HCT116 (cell line): ENCODE measurements at regions not wholly inside any gene's neighbourhood (a gene's known extent, or its start where the extent isn't known, plus 50 kb on each side); places are given as distances from the start of the nearest gene placed in this dataset.

Source experiments
- ATAC-seq: fragments of 200-7000 bp; cut with Tn5 transposase; 2 replicates; pipeline ENCODE4 v1.9.1; 2020; ENCODE audit warnings: mild to moderate bottlenecking, moderate library complexity
- BruUV-seq: library from RNA; stranded (reverse); fragments of 400-500 nt; replicated peaks from 2 replicates; lab custom pipeline; 2021; lab: Mats Ljungman, UMichigan
- CTCF ChIA-PET: fragments of 300-600 bp; sonication (Branson Sonifier 250); formaldehyde crosslinking; loops from one replicate; lab custom pipeline; 2021; ENCODE audit warnings: antibody characterized with exemption; lab: Charles Lee
- POLR2A ChIA-PET: fragments of 300-600, 350-600 bp; sonication (Branson Sonifier 250); formaldehyde crosslinking; loops from one replicate; lab custom pipeline; 2021; ENCODE audit warnings: antibody characterized with exemption; lab: Charles Lee
- RAD21 ChIA-PET, 2 experiments: fragments of 300-600 bp; sonication (Branson Sonifier 250); formaldehyde crosslinking; loops; one replicate each; lab custom pipeline; 2023; ENCODE audit warnings: low total read pairs in 2 of 2; ENCODE audit not compliant: uncharacterized antibody in 2 of 2, unreplicated experiment in 2 of 2, low non-redundant PET in 1 of 2; lab: Charles Lee
- DNase-seq: peaks from one replicate; pipeline ENCODE4 v3.0.0-alpha.2; 2010; ENCODE audit warnings: low read depth, low spot score
- H2AFZ ChIP-seq: fragments of 200-600 bp; shearing (Covaris generic), sonication (generic); 2 replicates; pipeline ENCODE4 v1.6.1; 2017; ENCODE audit warnings: low read depth, mixed run types, mixed read lengths, antibody characterized with exemption, low read length; ENCODE audit not compliant: poor library complexity, severe bottlenecking
- H3K27ac ChIP-seq: 2 replicates; pipeline ENCODE4 v1.5.1; 2012; ENCODE audit warnings: low read depth, low read length
- H3K27me3 ChIP-seq: fragments of 200-600 bp; sonication (generic); 2 replicates; pipeline ENCODE4 v1.6.1; 2016; ENCODE audit warnings: mixed run types, low read length, mixed read lengths; ENCODE audit not compliant: insufficient read depth
- H3K36me3 ChIP-seq, 2 experiments: fragments of 200-500 bp in 1 of 2; fragments of 200-600 bp in 1 of 2; sonication (Bioruptor generic) in 1 of 2; sonication (generic) in 1 of 2; 2 replicates each; pipeline versions ENCODE4 v1.5.1 to v1.6.1; 2014 to 2016; ENCODE audit warnings: low read length in 2 of 2, inconsistent platforms in 1 of 2, mixed read lengths in 1 of 2, mixed run types in 1 of 2; ENCODE audit not compliant: insufficient read depth in 2 of 2, control insufficient read depth in 1 of 2
- H3K4me1 ChIP-seq, 2 experiments: fragments of 200-600 bp in 1 of 2; sonication (generic) in 1 of 2; 2 replicates each; pipeline versions ENCODE4 v1.5.1 to v1.6.1; 2012 to 2017; ENCODE audit warnings: low read length in 2 of 2, inconsistent platforms in 1 of 2, mild to moderate bottlenecking in 1 of 2, mixed read lengths in 1 of 2, mixed run types in 1 of 2, moderate library complexity in 1 of 2; ENCODE audit not compliant: insufficient read depth in 2 of 2, control insufficient read depth in 1 of 2
- H3K4me2 ChIP-seq: fragments of 200-600 bp; sonication (generic); 2 replicates; pipeline ENCODE4 v1.6.1; 2017; ENCODE audit warnings: mixed run types, low read length, mixed read lengths
- H3K4me3 ChIP-seq, 2 experiments: fragments of 200-600 bp in 1 of 2; sonication (generic) in 1 of 2; replicated peaks in 1 of 2; 2 replicates each; pipeline ENCODE4 v1.5.1; 2011 to 2016; ENCODE audit warnings: low read length in 2 of 2, control low read depth in 1 of 2, low read depth in 1 of 2, mild to moderate bottlenecking in 1 of 2, mixed read lengths in 1 of 2, mixed run types in 1 of 2
- H3K79me2 ChIP-seq: fragments of 200-600 bp; sonication (generic); 2 replicates; pipeline ENCODE4 v1.6.1; 2017; ENCODE audit warnings: mild to moderate bottlenecking, mixed run types, low read length, moderate library complexity, mixed read lengths; ENCODE audit not compliant: insufficient read depth
- H3K9ac ChIP-seq: fragments of 200-600 bp; sonication (generic); 2 replicates; pipeline ENCODE4 v1.6.1; 2016; ENCODE audit warnings: low read length, mixed read lengths
- H3K9me2 ChIP-seq: fragments of 200-600 bp; sonication (generic), shearing (Covaris generic); 2 replicates; pipeline ENCODE4 v1.6.1; 2017; ENCODE audit warnings: mixed run types, mild to moderate bottlenecking, moderate library complexity; ENCODE audit not compliant: insufficient read depth
- H3K9me3 ChIP-seq, 2 experiments: fragments of 200-500 bp in 1 of 2; fragments of 200-600 bp in 1 of 2; sonication (Bioruptor generic) in 1 of 2; sonication (generic) in 1 of 2; 2 replicates each; pipeline ENCODE4 v1.6.1; 2014 to 2017; ENCODE audit warnings: low read length in 2 of 2, mixed read lengths in 2 of 2, inconsistent platforms in 1 of 2, low read depth in 1 of 2, mild to moderate bottlenecking in 1 of 2, mixed run types in 1 of 2, moderate library complexity in 1 of 2; ENCODE audit not compliant: control insufficient read depth in 1 of 2, insufficient read depth in 1 of 2
- H4K20me1 ChIP-seq: fragments of 200-600 bp; sonication (generic), shearing (Covaris generic); 2 replicates; pipeline ENCODE4 v1.6.1; 2017; ENCODE audit warnings: mixed run types, mild to moderate bottlenecking, moderate library complexity; ENCODE audit not compliant: insufficient read depth
- ATF3 ChIP-seq: IDR thresholded peaks from 2 replicates; pipeline ENCODE4 v1.6.1; 2012
- CBX3 ChIP-seq: IDR thresholded peaks from 2 replicates; pipeline ENCODE4 v1.6.1; 2012; ENCODE audit warnings: low read depth
- CEBPB ChIP-seq: IDR thresholded peaks from 2 replicates; pipeline ENCODE4 v1.6.1; 2012; ENCODE audit warnings: low read depth
- CTCF ChIP-seq, 3 experiments: fragments of 200-600 bp in 1 of 3; sonication (generic) in 1 of 3; IDR thresholded peaks in 2 of 3; conservative IDR thresholded peaks in 1 of 3; 2 replicates each; pipeline ENCODE4 v1.5.1; 2012 to 2017; ENCODE audit warnings: low read depth in 2 of 3, low read length in 2 of 3, antibody characterized with exemption in 1 of 3, borderline replicate concordance in 1 of 3, control low read depth in 1 of 3, mild to moderate bottlenecking in 1 of 3, mixed read lengths in 1 of 3, mixed run types in 1 of 3, moderate library complexity in 1 of 3; ENCODE audit not compliant: insufficient read depth in 1 of 3
- EGR1 ChIP-seq: IDR thresholded peaks from 2 replicates; pipeline ENCODE4 v1.6.1; 2012; ENCODE audit warnings: low read depth
- ELF1 ChIP-seq: IDR thresholded peaks from 2 replicates; pipeline ENCODE4 v1.6.1; 2012; ENCODE audit warnings: low read depth, borderline replicate concordance
- EZH2 ChIP-seq: fragments of 200-600 bp; sonication (generic); IDR thresholded peaks from 2 replicates; pipeline ENCODE4 v1.6.1; 2017; ENCODE audit warnings: antibody characterized with exemption, mixed run types
- FOSL1 ChIP-seq: IDR thresholded peaks from 2 replicates; pipeline ENCODE4 v1.6.1; 2012; ENCODE audit warnings: low read depth
- JUND ChIP-seq: IDR thresholded peaks from 2 replicates; pipeline ENCODE4 v1.6.1; 2012
- POLR2A ChIP-seq: IDR thresholded peaks from 2 replicates; pipeline ENCODE4 v1.7.0; 2011; ENCODE audit warnings: borderline replicate concordance; ENCODE audit not compliant: insufficient read depth, insufficient read length; ENCODE audit errors: extremely low read depth
- POLR2AphosphoS5 ChIP-seq: IDR thresholded peaks from 2 replicates; pipeline ENCODE4 v1.6.1; 2011; ENCODE audit warnings: mild to moderate bottlenecking, low read depth, low read length, moderate library complexity
- RAD21 ChIP-seq: IDR thresholded peaks from 2 replicates; pipeline ENCODE4 v1.6.1; 2012; ENCODE audit warnings: low read depth, mild to moderate bottlenecking
- REST ChIP-seq: IDR thresholded peaks from 2 replicates; pipeline ENCODE4 v1.6.1; 2012; ENCODE audit warnings: low read depth
- SIN3A ChIP-seq: IDR thresholded peaks from 2 replicates; pipeline ENCODE4 v1.6.1; 2012; ENCODE audit warnings: low read depth
- SP1 ChIP-seq: IDR thresholded peaks from 2 replicates; pipeline ENCODE4 v1.6.1; 2012; ENCODE audit warnings: low read depth
- SRF ChIP-seq: IDR thresholded peaks from 2 replicates; pipeline ENCODE4 v1.6.1; 2012; ENCODE audit warnings: low read depth
- YY1 ChIP-seq: IDR thresholded peaks from 2 replicates; pipeline ENCODE4 v1.6.1; 2011; ENCODE audit warnings: low read length, low read depth, moderate library complexity, mild to moderate bottlenecking; ENCODE audit not compliant: insufficient replicate concordance; ENCODE audit errors: extremely low read depth
- ZFX ChIP-seq: fragments of 450-650 bp; IDR thresholded peaks from 2 replicates; pipeline ENCODE4 v1.6.1; 2017
- intact Hi-C: fragments of 100-400 bp; cut with micrococcal nuclease; formaldehyde crosslinking; loops from 2 replicates; pipeline ENCODE4 v1.10.0; 2022

GRCh38 chr19:46955813-46956371, 63.7 kb upstream of the NPAS1 start:
- no peaks in the 10 kb centered on the region for H3K9me3 ChIP-seq
- H3K9ac ChIP-seq = no peak overlapping the region
- intact Hi-C loops = no loop called here
- no peak overlapping the region for H2AFZ ChIP-seq
- no TSS peak for BruUV-seq
- H4K20me1 ChIP-seq = no peaks in the 10 kb centered on the region
- DNase-seq = no peak
- H3K27me3 ChIP-seq = no peaks in the 10 kb centered on the region
- ATAC-seq = no peak
- H3K4me2 ChIP-seq = no peak overlapping the region
- H3K9me2 ChIP-seq = no peaks in the 10 kb centered on the region
- H3K4me1 ChIP-seq = peaks cover 11 to 33% of the 10 kb centered on the region in 2 experiments
- no peaks in the 10 kb centered on the region; a peak in 1 of 4 replicates for H3K36me3 ChIP-seq
- POLR2A ChIA-PET = interaction anchor here (1.3 kb wide), 1 partner anchor 11 kb away, joined by 3 read pairs; no protein-coding TSS in a partner anchor
- RAD21 ChIA-PET = no interaction called here
- peaks cover 53% of the 10 kb centered on the region for H3K79me2 ChIP-seq
- no peak overlapping the region for H3K27ac ChIP-seq
- TF ChIP-seq YY1 = no peak
- CTCF ChIA-PET = no interaction called here
- no peak overlapping the region for H3K4me3 ChIP-seq

- H2AFZ ChIP-seq = no peak overlapping the region
- H3K79me2 ChIP-seq = peaks cover 32% of the 10 kb centered on the region
- DNase-seq = no peak
- no peaks in the 10 kb centered on the region for H3K36me3 ChIP-seq
- POLR2A ChIA-PET = no interaction called here
- no peaks in the 10 kb centered on the region for H3K9me3 ChIP-seq
- H4K20me1 ChIP-seq = no peaks in the 10 kb centered on the region
- H3K27ac ChIP-seq = no peak overlapping the region
- H3K4me3 ChIP-seq = no peak overlapping the region
- no TSS peak for BruUV-seq
- CTCF ChIA-PET = interaction anchor here (0.9 to 1.2 kb wide), 2 partner anchors 55 to 118 kb away, joined by 3 read pairs; no protein-coding TSS in a partner anchor
- peaks cover 0 to 18% of the 10 kb centered on the region in 2 experiments; a peak in 2 of 4 replicates for H3K4me1 ChIP-seq
- no peak overlapping the region for H3K4me2 ChIP-seq
- no peaks in the 10 kb centered on the region for H3K9me2 ChIP-seq
- ATAC-seq = no peak
- RAD21 ChIA-PET = no interaction called here
- H3K27me3 ChIP-seq = no peaks in the 10 kb centered on the region
- intact Hi-C loops = no loop called here
- no peak overlapping the region for H3K9ac ChIP-seq
- TF ChIP-seq ELF1 (no peak), FOSL1 (no peak), SP1 (no peak), SIN3A (no peak), POLR2A (no peak), POLR2AphosphoS5 (no peak), CTCF (IDR thresholded peaks at IDR 0.05 in 2 of 3, conservative IDR thresholded peaks at IDR 0.05 in 1 of 3; ENCODE audit: borderline replicate concordance in 1 of 3, insufficient read depth in 1 of 3, low read depth in 2 of 3, low read length in 2 of 3) (no peak), JUND (no peak), SRF (no peak), ATF3 (no peak), CBX3 (no peak), EGR1 (no peak), ZFX (no peak), CEBPB (no peak), REST (no peak), EZH2 (no peak), RAD21 (no peak)
Measured at GRCh38 chr19:46958532-46958931, 61.1 kb upstream of the NPAS1 start.
